ENCODE measurements at regions not wholly inside any gene's neighbourhood (a gene's known extent, or its start where the extent isn't known, plus 50 kb on each side); places are given as distances from the start of the nearest gene placed in this dataset.
A peak's percentile ranks its signal among the peaks of the same experiment; 100 is the strongest.

DNA sequence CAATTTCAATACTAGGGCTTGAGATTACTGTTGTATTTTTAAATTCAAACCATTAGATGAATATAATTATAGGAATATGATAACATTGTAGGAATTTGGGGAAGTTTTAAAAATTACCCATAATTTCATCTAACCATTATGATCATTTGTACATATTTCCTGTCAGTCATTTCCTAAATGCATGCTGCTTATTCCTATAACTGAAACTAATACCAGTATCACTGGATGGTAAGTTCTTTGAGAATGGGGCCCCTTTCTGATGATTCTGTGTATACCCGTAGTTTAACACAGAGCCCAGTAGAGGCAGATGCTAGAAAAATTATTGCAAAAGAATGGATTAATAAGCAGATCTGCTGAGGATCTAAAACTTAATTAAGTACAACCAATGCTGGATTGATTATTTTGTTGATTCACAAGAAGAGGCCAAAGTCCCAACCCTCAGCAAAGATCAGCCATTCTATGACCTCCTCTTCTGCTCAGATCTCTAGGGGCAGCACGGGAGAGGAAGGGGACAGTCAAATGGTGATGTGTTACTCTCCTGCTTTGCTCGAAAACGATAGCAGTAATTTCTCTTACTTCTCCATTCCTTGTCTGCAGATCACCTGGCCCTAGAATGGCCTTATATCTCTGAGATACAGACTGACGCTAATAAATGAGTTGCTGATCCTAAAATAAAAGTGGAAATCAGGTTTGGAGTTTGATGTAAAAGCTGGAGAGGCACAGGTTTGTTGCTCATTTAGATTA lies 69.5 kb upstream of the PELI1 start:
- Histone ChIP-seq H3K4me3 (ENCODE audit: insufficient read depth, low read length) (no peak overlapping the region), H3K27me3 (ENCODE audit: insufficient read depth, low read length) (peaks cover 51% of the 10 kb centered on the region), H2AFZ (ENCODE audit: low read length) (no peak overlapping the region), H3K36me3 (ENCODE audit: insufficient read depth, low read length) (no peaks in the 10 kb centered on the region), H3K79me2 (ENCODE audit: insufficient read depth, low read length) (no peaks in the 10 kb centered on the region), H3K9me3 (ENCODE audit: low read depth, low read length) (no peaks in the 10 kb centered on the region), H3K4me2 (ENCODE audit: insufficient read depth, low read length) (no peak overlapping the region), H3K4me1 (ENCODE audit: insufficient read depth, low read length) (peaks cover 11% of the 10 kb centered on the region), H3K27ac (ENCODE audit: low read depth, low read length) (no peak overlapping the region), H4K20me1 (ENCODE audit: insufficient read depth, low read length) (no peaks in the 10 kb centered on the region)
- TF ChIP-seq, protein P1, sequence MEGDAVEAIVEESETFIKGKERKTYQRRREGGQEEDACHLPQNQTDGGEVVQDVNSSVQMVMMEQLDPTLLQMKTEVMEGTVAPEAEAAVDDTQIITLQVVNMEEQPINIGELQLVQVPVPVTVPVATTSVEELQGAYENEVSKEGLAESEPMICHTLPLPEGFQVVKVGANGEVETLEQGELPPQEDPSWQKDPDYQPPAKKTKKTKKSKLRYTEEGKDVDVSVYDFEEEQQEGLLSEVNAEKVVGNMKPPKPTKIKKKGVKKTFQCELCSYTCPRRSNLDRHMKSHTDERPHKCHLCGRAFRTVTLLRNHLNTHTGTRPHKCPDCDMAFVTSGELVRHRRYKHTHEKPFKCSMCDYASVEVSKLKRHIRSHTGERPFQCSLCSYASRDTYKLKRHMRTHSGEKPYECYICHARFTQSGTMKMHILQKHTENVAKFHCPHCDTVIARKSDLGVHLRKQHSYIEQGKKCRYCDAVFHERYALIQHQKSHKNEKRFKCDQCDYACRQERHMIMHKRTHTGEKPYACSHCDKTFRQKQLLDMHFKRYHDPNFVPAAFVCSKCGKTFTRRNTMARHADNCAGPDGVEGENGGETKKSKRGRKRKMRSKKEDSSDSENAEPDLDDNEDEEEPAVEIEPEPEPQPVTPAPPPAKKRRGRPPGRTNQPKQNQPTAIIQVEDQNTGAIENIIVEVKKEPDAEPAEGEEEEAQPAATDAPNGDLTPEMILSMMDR (IDR thresholded peaks at IDR 0.05; ENCODE audit: extremely low read depth, low read depth, low read length): no peak
- no peak for DNase-seq (ENCODE audit: insufficient read length, low spot score, missing footprints)

DNA sequence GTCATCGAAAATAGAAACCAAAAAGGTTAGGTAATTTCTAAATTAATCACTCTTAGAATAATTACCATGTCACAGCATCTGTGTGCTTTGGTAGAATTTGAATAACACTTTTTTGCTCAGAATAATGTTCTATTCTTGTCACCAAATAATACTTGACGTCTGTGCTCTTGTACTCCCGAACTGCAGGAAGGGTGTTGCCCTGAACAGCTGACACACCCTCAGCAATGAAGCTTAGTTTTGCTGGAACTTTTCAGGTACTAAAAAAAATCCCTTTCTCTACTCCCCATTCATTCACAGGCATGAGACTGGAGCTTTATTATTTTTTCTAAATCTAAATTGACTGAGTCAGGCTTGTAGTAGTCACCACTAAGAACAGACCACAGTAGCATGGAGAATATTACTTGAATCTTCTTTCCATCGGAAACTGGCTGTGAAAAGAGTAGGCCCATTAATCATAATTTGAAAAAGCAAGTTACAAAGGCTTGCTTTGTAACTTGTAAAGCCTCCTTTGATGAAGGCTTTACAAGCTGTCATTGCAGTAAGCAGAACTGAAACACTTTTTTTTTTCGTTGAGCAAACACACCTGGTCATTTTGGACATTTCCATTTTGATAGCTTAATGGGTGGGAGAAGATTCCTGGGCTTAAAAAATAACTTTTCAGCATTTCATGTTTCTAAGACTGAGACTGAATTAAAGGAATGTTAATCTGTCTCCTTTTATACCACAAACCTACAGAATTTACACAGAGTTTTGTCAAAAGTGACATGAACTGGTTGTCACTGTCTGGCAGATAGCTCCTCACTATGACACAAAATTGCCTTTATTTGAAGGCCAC lies 70.3 kb upstream of the PELI1 start:
- Histone ChIP-seq H4K20me1 (ENCODE audit: insufficient read depth, low read length) (no peaks in the 10 kb centered on the region), H3K4me2 (ENCODE audit: insufficient read depth, low read length) (no peak overlapping the region), H3K4me3 (ENCODE audit: insufficient read depth, low read length) (no peak overlapping the region), H3K4me1 (ENCODE audit: insufficient read depth, low read length) (peaks cover 11% of the 10 kb centered on the region), H3K27ac (ENCODE audit: low read depth, low read length) (no peak overlapping the region), H3K27me3 (ENCODE audit: insufficient read depth, low read length) (peaks cover 47% of the 10 kb centered on the region), H3K79me2 (ENCODE audit: insufficient read depth, low read length) (no peaks in the 10 kb centered on the region), H3K36me3 (ENCODE audit: insufficient read depth, low read length) (no peaks in the 10 kb centered on the region), H3K9me3 (ENCODE audit: low read depth, low read length) (no peaks in the 10 kb centered on the region), H2AFZ (ENCODE audit: low read length) (no peak overlapping the region)
- peak; percentile 62 for DNase-seq (ENCODE audit: insufficient read length, low spot score, missing footprints)
- TF ChIP-seq, protein P1 (IDR thresholded peaks at IDR 0.05; ENCODE audit: extremely low read depth, low read depth, low read length): no peak

DNA sequence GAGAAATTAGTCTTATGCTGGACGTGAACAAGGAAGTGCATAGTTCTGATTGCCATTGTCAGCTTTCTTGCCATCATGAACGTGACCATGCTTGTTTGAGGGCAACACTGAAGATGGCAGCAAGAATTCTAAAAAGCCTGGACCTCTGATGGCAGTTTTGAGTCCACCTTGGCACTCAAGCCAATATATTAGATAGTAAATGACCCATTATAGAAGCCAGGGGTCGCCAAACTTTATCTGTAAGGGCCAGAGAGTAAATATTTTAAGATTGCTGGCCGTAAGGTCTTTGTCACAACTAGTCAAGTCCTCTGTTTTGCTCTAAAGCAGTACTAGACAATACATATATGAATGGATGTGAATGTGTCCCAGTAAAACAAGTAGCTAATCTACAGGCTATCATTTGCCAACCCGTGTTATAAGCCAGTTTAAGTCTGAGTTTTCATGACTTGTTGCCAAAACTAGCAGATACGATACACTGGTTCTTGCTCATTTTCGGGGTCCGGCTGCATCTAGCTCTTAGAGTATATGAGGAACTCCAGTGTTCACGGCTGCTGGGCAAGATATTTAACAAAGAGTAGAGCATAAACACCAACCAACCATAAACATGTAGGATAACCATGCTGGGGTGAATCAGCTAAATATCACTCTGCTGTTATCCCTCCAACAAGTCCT lies 73.1 kb upstream of the PELI1 start:
- peaks cover 57% of the 10 kb centered on the region for H3K27me3 ChIP-seq (ENCODE audit: insufficient read depth, low read length)
- H3K27ac ChIP-seq (ENCODE audit: low read depth, low read length): no peak overlapping the region
- peaks cover 11% of the 10 kb centered on the region for H3K4me1 ChIP-seq (ENCODE audit: insufficient read depth, low read length)
- H3K79me2 ChIP-seq (ENCODE audit: insufficient read depth, low read length): no peaks in the 10 kb centered on the region
- no peak overlapping the region for H3K4me2 ChIP-seq (ENCODE audit: insufficient read depth, low read length)
- DNase-seq (ENCODE audit: insufficient read length, low spot score, missing footprints): no peak
- no peaks in the 10 kb centered on the region for H4K20me1 ChIP-seq (ENCODE audit: insufficient read depth, low read length)
- H3K4me3 ChIP-seq (ENCODE audit: insufficient read depth, low read length): no peak overlapping the region
- no peaks in the 10 kb centered on the region for H3K36me3 ChIP-seq (ENCODE audit: insufficient read depth, low read length)
- H3K9me3 ChIP-seq (ENCODE audit: low read depth, low read length): no peaks in the 10 kb centered on the region
- TF ChIP-seq, protein P1 (IDR thresholded peaks at IDR 0.05; ENCODE audit: extremely low read depth, low read depth, low read length): no peak
- no peak overlapping the region for H2AFZ ChIP-seq (ENCODE audit: low read length)

Data from osteoblast (primary cell).